ENCODE measurements at regions not wholly inside any gene's neighbourhood (a gene's known extent, or its start where the extent isn't known, plus 50 kb on each side); places are given as distances from the start of the nearest gene placed in this dataset.

DNA sequence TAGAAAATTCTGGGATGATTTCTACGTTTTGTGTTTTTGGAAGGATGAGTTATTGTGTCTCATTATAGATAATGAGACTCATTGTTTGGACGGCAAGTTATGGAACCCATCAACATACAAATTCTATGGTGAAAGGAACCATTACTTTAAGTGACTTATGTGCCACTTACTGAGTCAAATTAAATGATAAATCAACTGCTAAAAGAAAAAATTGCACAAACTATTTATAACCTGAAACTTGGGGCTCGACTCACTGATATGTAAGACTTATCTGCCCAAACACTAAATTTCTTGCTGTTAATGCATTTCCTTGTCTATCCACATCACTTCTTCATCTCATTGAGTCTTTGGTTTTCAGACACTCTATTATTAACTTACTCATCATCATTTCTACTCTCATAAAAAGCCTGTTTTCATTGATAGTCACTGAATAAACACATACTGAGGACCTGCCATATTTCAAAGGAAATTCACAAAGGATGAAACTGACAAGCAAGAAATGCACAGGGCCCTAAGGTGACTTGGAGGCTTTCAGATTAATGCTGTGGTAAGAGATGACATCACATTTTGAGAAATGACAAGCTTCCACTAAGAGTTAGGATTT lies 872.7 kb upstream of the ADAMTS5 start:
- TF ChIP-seq EGR1 (IDR thresholded peaks at IDR 0.05) (no peak), EP300 (IDR thresholded peaks at IDR 0.05; ENCODE audit: borderline replicate concordance) (no peak), FOXM1 (IDR thresholded peaks at IDR 0.05; ENCODE audit: borderline replicate concordance, low read depth) (no peak)
- TF ChIP-seq, protein P1, sequence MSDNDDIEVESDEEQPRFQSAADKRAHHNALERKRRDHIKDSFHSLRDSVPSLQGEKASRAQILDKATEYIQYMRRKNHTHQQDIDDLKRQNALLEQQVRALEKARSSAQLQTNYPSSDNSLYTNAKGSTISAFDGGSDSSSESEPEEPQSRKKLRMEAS (IDR thresholded peaks at IDR 0.05), result no peak

DNA sequence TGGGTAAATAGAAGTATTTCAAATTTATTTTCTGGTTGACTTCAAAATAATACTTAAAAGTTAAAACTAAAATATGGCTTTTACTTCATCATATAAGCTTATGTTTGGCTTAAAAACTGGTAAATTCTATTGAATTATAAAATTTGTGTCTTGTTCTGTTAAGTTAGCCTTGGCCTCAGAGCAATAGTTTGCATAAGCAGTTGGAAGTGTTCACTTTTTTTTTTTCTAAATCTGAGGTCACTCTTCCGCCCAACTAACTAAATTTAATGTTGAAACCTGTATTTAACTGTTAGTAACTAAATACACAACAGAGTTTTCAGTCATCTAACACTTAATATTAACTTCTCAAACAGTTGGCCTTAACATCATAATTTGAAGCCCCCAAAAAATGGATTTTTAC lies 871.7 kb upstream of the ADAMTS5 start:
- TF ChIP-seq YY1 (IDR thresholded peaks at IDR 0.05; ENCODE audit: low read depth) (no peak), FOXM1 (IDR thresholded peaks at IDR 0.05; ENCODE audit: borderline replicate concordance, low read depth) (no peak), ZBTB7A (IDR thresholded peaks at IDR 0.05; ENCODE audit: low read depth) (no peak)

DNA sequence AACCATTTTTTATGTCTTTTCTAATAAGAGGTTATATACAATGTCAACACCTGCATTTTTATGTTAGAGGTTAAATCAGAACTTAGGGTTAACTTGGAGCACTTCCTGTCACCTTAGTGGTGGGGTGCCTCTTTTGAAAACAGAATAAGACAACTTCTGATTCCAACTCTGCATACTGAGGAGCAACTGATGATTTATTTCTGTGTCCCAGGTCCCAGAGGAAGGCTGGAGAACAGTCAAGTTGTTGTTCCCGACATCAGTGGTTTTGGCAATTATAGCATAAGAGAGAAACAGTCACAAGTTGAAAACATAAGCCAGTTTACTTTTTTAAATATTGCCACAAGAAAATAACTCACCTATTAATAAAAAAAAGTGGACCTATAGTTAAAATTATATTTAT lies 871.0 kb upstream of the ADAMTS5 start:
- no peak for TF ChIP-seq TCF12 (IDR thresholded peaks at IDR 0.05; ENCODE audit: low read depth)
- no peak for TF ChIP-seq FOXM1 (IDR thresholded peaks at IDR 0.05; ENCODE audit: borderline replicate concordance, low read depth)
- TF ChIP-seq, protein P2, sequence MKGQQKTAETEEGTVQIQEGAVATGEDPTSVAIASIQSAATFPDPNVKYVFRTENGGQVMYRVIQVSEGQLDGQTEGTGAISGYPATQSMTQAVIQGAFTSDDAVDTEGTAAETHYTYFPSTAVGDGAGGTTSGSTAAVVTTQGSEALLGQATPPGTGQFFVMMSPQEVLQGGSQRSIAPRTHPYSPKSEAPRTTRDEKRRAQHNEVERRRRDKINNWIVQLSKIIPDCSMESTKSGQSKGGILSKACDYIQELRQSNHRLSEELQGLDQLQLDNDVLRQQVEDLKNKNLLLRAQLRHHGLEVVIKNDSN (IDR thresholded peaks at IDR 0.05), result no peak
- no peak for TF ChIP-seq ZBTB7A (IDR thresholded peaks at IDR 0.05; ENCODE audit: low read depth)
- TF ChIP-seq CEBPB (IDR thresholded peaks at IDR 0.05), result no peak
- TF ChIP-seq REST (IDR thresholded peaks at IDR 0.05; ENCODE audit: low read depth), result no peak

GRCh38 chr21:27833298-27833697 lies 866.4 kb upstream of the ADAMTS5 start:
- no peak for TF ChIP-seq YY1 (IDR thresholded peaks at IDR 0.05; ENCODE audit: low read depth)
- TF ChIP-seq, protein P1 (IDR thresholded peaks at IDR 0.05), result no peak
- no peak for TF ChIP-seq FOXM1 (IDR thresholded peaks at IDR 0.05; ENCODE audit: borderline replicate concordance, low read depth)
- no peak for TF ChIP-seq EGR1 (IDR thresholded peaks at IDR 0.05)
- no peak for TF ChIP-seq CEBPB (IDR thresholded peaks at IDR 0.05)
- TF ChIP-seq EP300 (IDR thresholded peaks at IDR 0.05; ENCODE audit: borderline replicate concordance), result no peak
- no peak for TF ChIP-seq ZBTB7A (IDR thresholded peaks at IDR 0.05; ENCODE audit: low read depth)
- no peak for TF ChIP-seq RAD21 (IDR thresholded peaks at IDR 0.05; ENCODE audit: low read depth)
- TF ChIP-seq TAF1 (IDR thresholded peaks at IDR 0.05; ENCODE audit: low read depth), result no peak
- TF ChIP-seq CREB1 (IDR thresholded peaks at IDR 0.05; ENCODE audit: low read depth), result no peak

- TF ChIP-seq EGR1 (IDR thresholded peaks at IDR 0.05) (no peak), CEBPB (IDR thresholded peaks at IDR 0.05) (no peak), CREB1 (IDR thresholded peaks at IDR 0.05; ENCODE audit: low read depth) (no peak), ZBTB7A (IDR thresholded peaks at IDR 0.05; ENCODE audit: low read depth) (no peak), TAF1 (IDR thresholded peaks at IDR 0.05; ENCODE audit: low read depth) (no peak), NFIC (IDR thresholded peaks at IDR 0.05) (no peak), TEAD4 (IDR thresholded peaks at IDR 0.05) (no peak), YY1 (IDR thresholded peaks at IDR 0.05; ENCODE audit: low read depth) (no peak), FOXM1 (IDR thresholded peaks at IDR 0.05; ENCODE audit: borderline replicate concordance, low read depth) (no peak)
- TF ChIP-seq, protein P1 (IDR thresholded peaks at IDR 0.05), result no peak
- TF ChIP-seq, protein P2 (IDR thresholded peaks at IDR 0.05), result no peak
Observed at GRCh38 chr21:27831816-27832569, 865.1 kb upstream of the ADAMTS5 start.

DNA sequence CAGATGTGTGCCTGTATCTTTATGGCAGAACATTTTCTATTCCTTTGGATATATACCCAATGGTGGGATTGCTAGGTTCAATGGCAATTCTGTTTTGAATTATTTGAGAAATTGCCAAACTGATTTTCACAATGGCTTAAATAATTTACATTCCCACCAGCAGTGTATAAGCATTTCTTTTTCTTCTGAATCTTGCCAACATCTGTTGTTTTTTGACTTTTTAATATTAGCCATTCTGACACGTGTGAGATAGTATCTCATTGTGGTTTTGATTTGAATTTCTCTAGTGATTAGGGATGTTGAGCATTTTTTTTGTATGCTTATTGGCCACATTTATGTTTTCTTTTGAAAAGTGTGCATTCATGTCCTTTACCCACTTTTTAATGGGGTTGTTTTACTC lies 864.3 kb upstream of the ADAMTS5 start:
- TF ChIP-seq, protein P2 (IDR thresholded peaks at IDR 0.05), result no peak
- TF ChIP-seq YY1 (IDR thresholded peaks at IDR 0.05; ENCODE audit: low read depth) (no peak), EGR1 (IDR thresholded peaks at IDR 0.05) (no peak), TCF12 (IDR thresholded peaks at IDR 0.05; ENCODE audit: low read depth) (no peak), EP300 (IDR thresholded peaks at IDR 0.05; ENCODE audit: borderline replicate concordance) (no peak), RAD21 (IDR thresholded peaks at IDR 0.05; ENCODE audit: low read depth) (no peak), CREB1 (IDR thresholded peaks at IDR 0.05; ENCODE audit: low read depth) (no peak), CEBPB (IDR thresholded peaks at IDR 0.05) (no peak), FOXM1 (IDR thresholded peaks at IDR 0.05; ENCODE audit: borderline replicate concordance, low read depth) (no peak), TEAD4 (IDR thresholded peaks at IDR 0.05) (no peak), NFIC (IDR thresholded peaks at IDR 0.05) (no peak), TAF1 (IDR thresholded peaks at IDR 0.05; ENCODE audit: low read depth) (no peak), REST (IDR thresholded peaks at IDR 0.05; ENCODE audit: low read depth) (no peak), ZBTB7A (IDR thresholded peaks at IDR 0.05; ENCODE audit: low read depth) (no peak)
- TF ChIP-seq, protein P1 (IDR thresholded peaks at IDR 0.05), result no peak

Data from Ishikawa (cell line).